Central memory CD4-positive, alpha-beta T cell (primary cell): ENCODE measurements at regions not wholly inside any gene's neighbourhood (a gene's known extent, or its start where the extent isn't known, plus 50 kb on each side); places are given as distances from the start of the nearest gene placed in this dataset.

Source experiments
- DNase-seq: peaks from one replicate; pipeline ENCODE4 v3.0.0; 2022

- no peak for DNase-seq
Measured at GRCh38 chr5:117473165-117473564, 898.5 kb upstream of the SEMA6A start.

- no peak for DNase-seq
Measured at GRCh38 chr5:117463881-117464570, 889.4 kb upstream of the SEMA6A start.

GRCh38 chr5:117461966-117462365, 887.3 kb upstream of the SEMA6A start:
- no peak for DNase-seq

GRCh38 chr5:117461403-117461802, 886.8 kb upstream of the SEMA6A start:
- DNase-seq = no peak

- DNase-seq = no peak
Measured at GRCh38 chr5:117457656-117458055, 883.0 kb upstream of the SEMA6A start.

- no peak for DNase-seq
Measured at GRCh38 chr5:117456866-117457470, 882.3 kb upstream of the SEMA6A start.

GRCh38 chr5:117455236-117456233, 880.9 kb upstream of the SEMA6A start:
- DNase-seq = peak; percentile 0

- peak; percentile 34 for DNase-seq
Measured at GRCh38 chr5:117454716-117455212, 880.1 kb upstream of the SEMA6A start.

GRCh38 chr5:117436846-117437245, 862.2 kb upstream of the SEMA6A start:
- DNase-seq = no peak

GRCh38 chr5:117435203-117435602, 860.6 kb upstream of the SEMA6A start:
- no peak for DNase-seq

GRCh38 chr5:117434254-117434653, 859.6 kb upstream of the SEMA6A start:
- no peak for DNase-seq

GRCh38 chr5:117433818-117434217, 859.2 kb upstream of the SEMA6A start:
- no peak for DNase-seq

GRCh38 chr5:117431091-117431490, 856.5 kb upstream of the SEMA6A start:
- DNase-seq = no peak

- no peak for DNase-seq
Measured at GRCh38 chr5:117425163-117425562, 850.5 kb upstream of the SEMA6A start.

- no peak for DNase-seq
Measured at GRCh38 chr5:117424559-117424958, 849.9 kb upstream of the SEMA6A start.

GRCh38 chr5:117417501-117417900, 842.9 kb upstream of the SEMA6A start:
- no peak for DNase-seq

- no peak for DNase-seq
Measured at GRCh38 chr5:117414926-117415325, 840.3 kb upstream of the SEMA6A start.

GRCh38 chr5:117411701-117412100, 837.1 kb upstream of the SEMA6A start:
- DNase-seq = no peak

GRCh38 chr5:117405197-117405596, 830.6 kb upstream of the SEMA6A start:
- DNase-seq = no peak

GRCh38 chr5:117394506-117395157, 820.0 kb upstream of the SEMA6A start:
- no peak for DNase-seq

GRCh38 chr5:117393125-117393524, 818.5 kb upstream of the SEMA6A start:
- DNase-seq = no peak

GRCh38 chr5:117380316-117380715, 805.7 kb upstream of the SEMA6A start:
- no peak for DNase-seq

- DNase-seq = no peak
Measured at GRCh38 chr5:117379521-117379920, 804.9 kb upstream of the SEMA6A start.
